BLaER1 treated with 17β-estradiol and CSF1 and Interleukin-3, amounts not matched to agents 10 nM and 100 nM (cell line): ENCODE measurements at regions not wholly inside any gene's neighbourhood (a gene's known extent, or its start where the extent isn't known, plus 50 kb on each side); places are given as distances from the start of the nearest gene placed in this dataset.

Experiments
- H3K27ac ChIP-seq, 11 experiments: shearing (Covaris generic); formaldehyde crosslinking; 2 replicates each; pipeline ENCODE4 v1.8.1; 2022
- H3K27me3 ChIP-seq, 11 experiments: shearing (Covaris generic); formaldehyde crosslinking; 2 replicates each; pipeline ENCODE4 v1.8.1; 2022
- H3K36me3 ChIP-seq, 11 experiments: shearing (Covaris generic); formaldehyde crosslinking; 2 replicates each; pipeline ENCODE4 v1.8.1; 2022
- H3K4me1 ChIP-seq, 10 experiments: shearing (Covaris generic); formaldehyde crosslinking; 2 replicates each; pipeline ENCODE4 v1.8.1; 2022
- H3K4me2 ChIP-seq, 11 experiments: shearing (Covaris generic); formaldehyde crosslinking; 2 replicates each; pipeline ENCODE4 v1.8.1; 2022
- H3K4me3 ChIP-seq, 10 experiments: shearing (Covaris generic); formaldehyde crosslinking; 2 replicates each; pipeline ENCODE4 v1.8.1; 2022
- H3K9ac ChIP-seq, 11 experiments: shearing (Covaris generic); formaldehyde crosslinking; 2 replicates each; pipeline ENCODE4 v1.8.1; 2022
- H3K9me3 ChIP-seq, 11 experiments: shearing (Covaris generic); formaldehyde crosslinking; replicated peaks in 1 of 11; 2 replicates each; pipeline ENCODE4 v1.8.1; 2022
- H4K20me1 ChIP-seq, 11 experiments: shearing (Covaris generic); formaldehyde crosslinking; 2 replicates each; pipeline ENCODE4 v1.8.1; 2022
- Cebpa-rat ChIP-seq, 11 experiments: shearing (Covaris generic); IDR thresholded peaks; 2 replicates each; pipeline ENCODE4 v1.8.1; 2022

GRCh38 chr16:73879621-73880020 lies 417.0 kb upstream of the PSMD7 start:
- no peak overlapping the region for H3K4me3 ChIP-seq
- no peaks in the 10 kb centered on the region for H4K20me1 ChIP-seq
- no peak overlapping the region for H3K27ac ChIP-seq
- no peak overlapping the region for H3K9ac ChIP-seq
- H3K9me3 ChIP-seq = no peaks in the 10 kb centered on the region
- H3K4me1 ChIP-seq = peaks cover 0 to 21% (median 11%) of the 10 kb centered on the region in 10 experiments; a peak in 12 of 20 replicates
- no peak for TF ChIP-seq Cebpa-rat (IDR thresholded peaks at IDR 0.05)
- no peaks in the 10 kb centered on the region for H3K27me3 ChIP-seq
- no peak overlapping the region for H3K4me2 ChIP-seq
- no peaks in the 10 kb centered on the region for H3K36me3 ChIP-seq

DNA sequence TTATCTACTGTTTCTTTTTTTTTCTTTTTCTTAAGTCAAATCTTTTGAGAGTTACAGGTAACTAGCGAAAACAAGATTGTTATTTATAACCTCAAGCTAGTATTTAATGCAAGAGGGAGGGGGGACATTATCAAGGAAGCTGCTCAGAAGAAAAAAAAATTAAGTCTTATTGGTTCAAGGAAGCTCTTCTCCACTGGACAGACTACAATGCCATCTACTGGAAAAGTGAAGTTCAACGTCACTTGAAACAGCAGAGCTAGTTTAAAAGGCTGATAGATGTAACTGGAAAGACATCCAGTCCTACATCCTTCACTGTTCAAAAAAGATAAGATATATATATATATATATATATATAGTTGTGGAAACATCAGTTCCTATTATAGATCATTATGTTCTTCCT lies 418.0 kb upstream of the PSMD7 start:
- H3K9me3 ChIP-seq = no peaks in the 10 kb centered on the region
- TF ChIP-seq Cebpa-rat (IDR thresholded peaks at IDR 0.05) = no peak

DNA sequence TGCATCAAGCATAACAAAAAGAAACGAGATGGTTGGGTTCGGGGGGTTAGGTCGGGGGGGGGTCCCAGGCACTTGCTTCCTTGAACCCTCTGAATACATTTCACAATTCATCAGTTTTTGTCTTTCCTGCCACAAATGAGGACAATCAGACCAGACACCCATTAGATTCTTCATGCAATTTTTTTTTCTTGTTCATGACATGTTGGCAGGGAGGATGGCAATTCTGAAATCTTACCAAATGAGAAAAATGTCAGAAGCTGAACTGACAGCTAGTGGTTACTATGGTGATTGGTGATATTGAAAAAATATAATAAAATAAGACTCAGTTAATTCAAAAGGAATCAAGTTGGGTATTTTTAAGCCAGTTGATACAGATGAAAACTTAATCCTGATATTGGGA lies 419.5 kb upstream of the PSMD7 start:
- peaks cover 0 to 5% (median 0%) of the 10 kb centered on the region in 10 experiments; a peak in 6 of 20 replicates for H3K4me1 ChIP-seq
- H3K9me3 ChIP-seq = no peaks in the 10 kb centered on the region
- no peak for TF ChIP-seq Cebpa-rat (IDR thresholded peaks at IDR 0.05)

More for the DNA sequence above, 418.0 kb upstream of the PSMD7 start:
- H3K9ac ChIP-seq = no peak overlapping the region
- H3K36me3 ChIP-seq = no peaks in the 10 kb centered on the region
- no peaks in the 10 kb centered on the region for H4K20me1 ChIP-seq
- no peaks in the 10 kb centered on the region for H3K27me3 ChIP-seq
- no peak overlapping the region for H3K4me3 ChIP-seq
- peaks cover 0 to 20% (median 11%) of the 10 kb centered on the region in 10 experiments; a peak in 12 of 20 replicates for H3K4me1 ChIP-seq
- no peak overlapping the region for H3K27ac ChIP-seq
- H3K4me2 ChIP-seq = no peak overlapping the region

GRCh38 chr16:73875996-73876690 lies 420.5 kb upstream of the PSMD7 start:
- Histone ChIP-seq H3K4me3 (no peak overlapping the region), H3K27me3 (no peaks in the 10 kb centered on the region), H3K9me3 (no peaks in the 10 kb centered on the region), H3K9ac (no peak overlapping the region), H3K4me2 (no peak overlapping the region), H3K36me3 (no peaks in the 10 kb centered on the region), H4K20me1 (no peaks in the 10 kb centered on the region), H3K4me1 (no peaks in the 10 kb centered on the region), H3K27ac (no peak overlapping the region)
- no peak for TF ChIP-seq Cebpa-rat (IDR thresholded peaks at IDR 0.05)

More for the DNA sequence above, 419.5 kb upstream of the PSMD7 start:
- Histone ChIP-seq H3K4me3 (no peak overlapping the region), H3K9ac (no peak overlapping the region), H4K20me1 (no peaks in the 10 kb centered on the region), H3K27ac (no peak overlapping the region), H3K4me2 (no peak overlapping the region), H3K27me3 (no peaks in the 10 kb centered on the region), H3K36me3 (no peaks in the 10 kb centered on the region)

GRCh38 chr16:73874324-73874723 lies 422.3 kb upstream of the PSMD7 start:
- TF ChIP-seq Cebpa-rat (IDR thresholded peaks at IDR 0.05) = no peak
- Histone ChIP-seq H3K4me2 (no peak overlapping the region), H3K4me1 (no peaks in the 10 kb centered on the region)

DNA sequence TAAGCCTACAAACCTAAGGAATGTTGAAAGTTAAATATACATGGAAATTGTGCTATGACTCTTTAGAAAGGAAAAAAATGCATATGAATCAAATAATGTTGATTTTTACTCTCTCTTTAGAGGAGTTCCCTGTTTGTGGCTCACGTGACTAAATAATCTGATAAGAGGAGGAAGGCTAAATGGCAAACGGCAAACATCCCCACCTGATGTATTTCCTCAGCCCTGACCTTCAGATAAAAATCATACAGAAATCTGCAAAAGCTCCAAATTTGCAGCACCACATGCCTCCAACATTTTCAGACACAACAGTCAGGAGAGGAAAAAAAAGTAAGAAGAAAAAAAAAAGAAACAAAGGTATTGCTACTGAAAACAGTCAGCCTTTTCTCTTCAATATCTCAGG lies 423.0 kb upstream of the PSMD7 start:
- TF ChIP-seq Cebpa-rat (IDR thresholded peaks at IDR 0.05) = no peak
- Histone ChIP-seq H4K20me1 (no peaks in the 10 kb centered on the region), H3K9ac (no peak overlapping the region), H3K36me3 (no peaks in the 10 kb centered on the region), H3K27ac (no peak overlapping the region), H3K27me3 (no peaks in the 10 kb centered on the region), H3K9me3 (no peaks in the 10 kb centered on the region), H3K4me1 (0 out of 20 replicates have a peak, but pooled peaks cover 0 to under 1% (median 0%) of the 10 kb centered on the region in 10 experiments), H3K4me2 (no peak overlapping the region), H3K4me3 (no peak overlapping the region)

More at GRCh38 chr16:73874324-73874723, 422.3 kb upstream of the PSMD7 start:
- H3K36me3 ChIP-seq = no peaks in the 10 kb centered on the region
- no peak overlapping the region for H3K27ac ChIP-seq
- H3K4me3 ChIP-seq = no peak overlapping the region
- H3K9ac ChIP-seq = no peak overlapping the region
- H3K9me3 ChIP-seq = no peaks in the 10 kb centered on the region
- H4K20me1 ChIP-seq = no peaks in the 10 kb centered on the region
- H3K27me3 ChIP-seq = no peaks in the 10 kb centered on the region

DNA sequence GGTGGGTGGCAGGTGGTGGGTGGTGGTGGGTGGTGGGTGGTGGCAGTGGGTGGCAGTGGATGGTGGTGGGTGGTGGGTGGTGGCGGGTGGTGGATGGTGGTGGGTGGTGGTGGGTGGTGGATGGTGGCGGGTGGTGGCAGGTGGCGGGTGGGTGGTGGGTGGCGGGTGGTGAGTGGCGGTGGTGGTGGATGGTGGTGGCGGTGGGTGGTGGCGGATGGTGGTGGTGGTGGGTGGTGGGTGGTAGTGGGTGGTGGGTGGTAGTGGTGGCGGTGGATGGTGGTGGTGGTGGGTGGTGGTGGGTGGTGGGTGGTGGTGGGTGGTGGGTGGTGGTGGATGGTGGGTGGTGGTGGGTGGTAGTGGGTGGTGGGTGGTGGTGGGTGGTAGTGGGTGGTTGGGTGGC lies 423.8 kb upstream of the PSMD7 start:
- Histone ChIP-seq H3K27me3 (no peaks in the 10 kb centered on the region), H3K4me2 (no peak overlapping the region), H4K20me1 (no peaks in the 10 kb centered on the region), H3K4me3 (no peak overlapping the region), H3K36me3 (no peaks in the 10 kb centered on the region), H3K9ac (no peak overlapping the region), H3K27ac (no peak overlapping the region), H3K4me1 (peaks cover 0 to 5% (median 0%) of the 10 kb centered on the region in 10 experiments; a peak in 1 of 20 replicates), H3K9me3 (no peaks in the 10 kb centered on the region)
- TF ChIP-seq Cebpa-rat (IDR thresholded peaks at IDR 0.05) = no peak

- Histone ChIP-seq H3K27ac (no peak overlapping the region), H3K9me3 (no peaks in the 10 kb centered on the region), H3K27me3 (no peaks in the 10 kb centered on the region), H3K4me3 (no peak overlapping the region), H3K36me3 (no peaks in the 10 kb centered on the region), H3K4me1 (peaks cover 0 to 5% (median 0%) of the 10 kb centered on the region in 10 experiments; a peak in 1 of 20 replicates), H3K9ac (no peak overlapping the region), H3K4me2 (no peak overlapping the region), H4K20me1 (no peaks in the 10 kb centered on the region)
- no peak for TF ChIP-seq Cebpa-rat (IDR thresholded peaks at IDR 0.05)
Measured at GRCh38 chr16:73871088-73871733, 425.4 kb upstream of the PSMD7 start.

DNA sequence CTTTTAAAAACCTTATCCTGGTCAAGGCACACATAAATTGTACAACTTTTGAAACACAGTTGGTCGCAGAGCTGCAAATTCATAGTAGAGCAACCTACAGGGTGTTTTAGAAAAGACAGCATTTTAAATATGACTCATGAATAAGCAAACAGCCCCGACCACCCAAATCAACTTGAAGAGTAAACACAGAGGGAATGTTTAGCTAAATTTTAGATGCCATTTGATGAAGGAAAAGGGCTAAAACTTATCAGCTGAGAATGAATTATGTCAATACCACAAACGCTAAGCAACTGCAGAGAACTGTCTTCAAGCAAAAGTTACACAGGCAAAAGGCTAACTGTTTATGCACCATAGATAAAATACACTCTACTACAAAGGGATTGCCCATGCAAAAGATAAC lies 427.5 kb upstream of the PSMD7 start:
- H4K20me1 ChIP-seq = no peaks in the 10 kb centered on the region
- peaks cover 0 to 5% (median 0%) of the 10 kb centered on the region in 10 experiments; a peak in 1 of 20 replicates for H3K4me1 ChIP-seq
- no peaks in the 10 kb centered on the region for H3K27me3 ChIP-seq
- H3K9me3 ChIP-seq = no peaks in the 10 kb centered on the region
- TF ChIP-seq Cebpa-rat (IDR thresholded peaks at IDR 0.05) = no peak
- H3K9ac ChIP-seq = no peak overlapping the region
- H3K4me3 ChIP-seq = no peak overlapping the region
- no peak overlapping the region for H3K27ac ChIP-seq
- no peak overlapping the region for H3K4me2 ChIP-seq
- H3K36me3 ChIP-seq = no peaks in the 10 kb centered on the region

DNA sequence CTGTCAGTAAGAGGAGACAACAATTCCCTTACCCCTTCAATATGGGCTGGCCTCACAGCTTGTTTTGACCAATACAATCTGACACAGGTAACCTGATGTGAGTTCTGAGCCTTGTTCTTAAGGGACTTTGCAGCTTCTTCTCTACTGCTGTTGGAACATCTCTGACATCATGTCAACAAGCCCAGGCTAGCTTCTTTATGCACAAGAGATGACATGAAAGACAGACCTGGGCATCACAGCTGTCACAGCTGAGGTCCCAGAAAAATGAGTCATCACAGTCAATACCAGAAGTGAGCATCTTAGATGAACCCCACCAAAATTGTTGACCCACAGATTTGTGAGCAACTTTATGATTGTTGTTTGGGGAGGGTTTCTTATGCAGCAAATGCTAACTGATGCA lies 431.7 kb upstream of the PSMD7 start:
- Histone ChIP-seq H3K4me1 (peaks cover 0 to 5% (median 0%) of the 10 kb centered on the region in 10 experiments; a peak in 1 of 20 replicates), H3K36me3 (no peaks in the 10 kb centered on the region), H3K4me2 (no peak overlapping the region), H3K9ac (no peak overlapping the region), H3K27me3 (no peaks in the 10 kb centered on the region), H4K20me1 (no peaks in the 10 kb centered on the region), H3K27ac (no peak overlapping the region), H3K9me3 (no peaks in the 10 kb centered on the region), H3K4me3 (no peak overlapping the region)
- no peak for TF ChIP-seq Cebpa-rat (IDR thresholded peaks at IDR 0.05)
